ENCODE measurements at regions not wholly inside any gene's neighbourhood (a gene's known extent, or its start where the extent isn't known, plus 50 kb on each side); places are given as distances from the start of the nearest gene placed in this dataset.

DNA sequence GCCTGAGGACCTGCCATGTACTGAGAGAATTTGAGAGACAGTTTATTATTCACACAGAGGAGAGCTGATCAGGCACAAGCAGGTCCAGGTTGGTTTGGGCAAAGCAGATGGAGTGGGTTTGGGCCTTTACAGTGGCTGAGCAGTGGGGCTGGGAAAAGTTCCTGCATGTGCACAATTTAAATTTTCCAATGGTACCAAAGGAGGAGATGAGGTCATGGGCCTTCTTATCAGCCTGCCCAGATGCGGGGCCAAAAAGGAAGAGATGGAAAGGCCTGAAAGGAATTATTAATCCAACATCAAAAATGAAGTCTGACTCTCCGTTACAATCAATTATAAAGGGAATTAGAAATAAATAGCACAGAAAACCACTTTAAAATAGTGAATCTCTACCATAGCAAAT is 367.6 kb downstream of the TMEM135 start:
- H3K4me3 Mint-ChIP-seq: no peak overlapping the region
- intact Hi-C loops (cut with micrococcal nuclease): no loop called here
- no peak overlapping the region for H3K27ac Mint-ChIP-seq
- H3K9me3 Mint-ChIP-seq: peaks cover 2% of the 10 kb centered on the region
- H3K36me3 Mint-ChIP-seq (ENCODE audit: low read depth): no peaks in the 10 kb centered on the region
- peaks cover 2% of the 10 kb centered on the region for H3K27me3 Mint-ChIP-seq (ENCODE audit: low read depth)
- CTCF ChIA-PET: no interaction called here
- H3K4me1 Mint-ChIP-seq (ENCODE audit: low read depth): no peaks in the 10 kb centered on the region
- DNase-seq: no peak

DNA sequence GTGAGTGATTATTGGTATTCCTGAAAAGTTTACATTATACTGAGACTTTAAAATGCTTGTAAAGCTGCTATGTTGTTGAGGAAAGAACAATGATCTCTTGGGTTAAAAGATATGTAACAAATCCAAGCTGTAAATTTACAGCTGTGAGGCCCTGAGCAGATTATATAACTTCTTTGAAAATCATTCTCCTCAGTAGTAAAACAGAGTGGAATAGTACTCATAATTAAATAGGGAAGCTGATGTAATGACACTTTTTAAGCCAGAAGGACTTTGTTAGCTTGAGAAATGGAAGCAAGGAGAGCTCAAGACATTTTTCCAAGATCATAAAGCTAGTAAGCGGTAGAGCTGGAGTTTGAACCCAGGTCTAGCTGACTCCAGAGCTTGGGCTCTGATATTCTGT is 363.9 kb downstream of the TMEM135 start:
- no peak overlapping the region for H3K27ac Mint-ChIP-seq
- DNase-seq: no peak
- intact Hi-C loops (cut with micrococcal nuclease): no loop called here
- CTCF ChIA-PET: interaction anchor here (0.9 to 1.2 kb wide), 2 partner anchors 20 to 21 kb away, joined by 3 to 4 read pairs; no protein-coding TSS in a partner anchor
- H3K4me3 Mint-ChIP-seq: no peak overlapping the region
- H3K36me3 Mint-ChIP-seq (ENCODE audit: low read depth): no peaks in the 10 kb centered on the region
- H3K27me3 Mint-ChIP-seq (ENCODE audit: low read depth): peaks cover 6% of the 10 kb centered on the region
- no peaks in the 10 kb centered on the region for H3K4me1 Mint-ChIP-seq (ENCODE audit: low read depth)
- H3K9me3 Mint-ChIP-seq: peaks cover 2% of the 10 kb centered on the region

DNA sequence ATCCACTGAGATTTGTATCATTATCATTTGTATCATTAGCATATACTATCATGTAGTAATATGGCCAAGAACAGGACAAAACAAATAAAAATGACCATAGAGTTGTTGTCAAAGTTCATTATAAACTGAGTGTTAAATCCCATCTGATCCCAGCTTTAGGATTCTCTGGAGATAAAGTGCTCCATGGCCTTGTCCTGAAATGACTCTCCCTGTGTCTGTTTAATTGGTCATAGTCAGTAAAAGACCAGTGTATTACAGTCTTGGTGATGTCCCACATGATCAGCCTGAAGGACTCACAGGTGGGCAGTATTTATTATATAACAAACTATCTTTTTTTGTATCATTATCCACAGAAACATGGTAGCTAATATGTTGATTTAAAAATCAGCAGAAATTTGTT is 361.6 kb downstream of the TMEM135 start:
- Mint-ChIP-seq H3K27ac (no peak overlapping the region), H3K9me3 (no peaks in the 10 kb centered on the region), H3K4me1 (ENCODE audit: low read depth) (no peaks in the 10 kb centered on the region), H3K27me3 (ENCODE audit: low read depth) (peaks cover 14% of the 10 kb centered on the region), H3K4me3 (no peak overlapping the region), H3K36me3 (ENCODE audit: low read depth) (no peaks in the 10 kb centered on the region)
- CTCF ChIA-PET: no interaction called here
- no peak for DNase-seq
- intact Hi-C loops (cut with micrococcal nuclease): no loop called here

DNA sequence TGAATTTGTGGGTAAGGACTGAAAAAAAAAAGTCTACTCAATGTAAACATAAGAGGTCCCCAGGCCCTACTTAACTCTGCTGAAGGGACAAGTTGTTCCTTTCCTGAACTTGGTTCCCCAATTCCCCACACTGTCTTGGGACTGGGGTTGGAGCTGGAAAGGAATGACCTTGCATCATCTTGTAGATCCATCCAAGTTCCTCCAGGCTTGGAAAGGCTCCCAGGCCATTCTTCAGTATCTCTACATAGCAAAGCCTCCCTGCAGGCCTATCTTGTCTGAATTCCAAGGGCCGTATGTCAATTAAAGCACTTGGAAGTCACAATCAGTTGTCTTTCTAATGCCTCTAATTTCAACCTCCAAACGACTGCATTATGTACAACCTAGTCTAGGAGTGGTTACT is 361.2 kb downstream of the TMEM135 start:
- H3K4me3 Mint-ChIP-seq: no peak overlapping the region
- no peaks in the 10 kb centered on the region for H3K9me3 Mint-ChIP-seq
- H3K4me1 Mint-ChIP-seq (ENCODE audit: low read depth): no peaks in the 10 kb centered on the region
- CTCF ChIA-PET: no interaction called here
- no peak for DNase-seq
- peaks cover 14% of the 10 kb centered on the region for H3K27me3 Mint-ChIP-seq (ENCODE audit: low read depth)
- H3K27ac Mint-ChIP-seq: no peak overlapping the region
- intact Hi-C loops (cut with micrococcal nuclease): no loop called here
- H3K36me3 Mint-ChIP-seq (ENCODE audit: low read depth): no peaks in the 10 kb centered on the region

DNA sequence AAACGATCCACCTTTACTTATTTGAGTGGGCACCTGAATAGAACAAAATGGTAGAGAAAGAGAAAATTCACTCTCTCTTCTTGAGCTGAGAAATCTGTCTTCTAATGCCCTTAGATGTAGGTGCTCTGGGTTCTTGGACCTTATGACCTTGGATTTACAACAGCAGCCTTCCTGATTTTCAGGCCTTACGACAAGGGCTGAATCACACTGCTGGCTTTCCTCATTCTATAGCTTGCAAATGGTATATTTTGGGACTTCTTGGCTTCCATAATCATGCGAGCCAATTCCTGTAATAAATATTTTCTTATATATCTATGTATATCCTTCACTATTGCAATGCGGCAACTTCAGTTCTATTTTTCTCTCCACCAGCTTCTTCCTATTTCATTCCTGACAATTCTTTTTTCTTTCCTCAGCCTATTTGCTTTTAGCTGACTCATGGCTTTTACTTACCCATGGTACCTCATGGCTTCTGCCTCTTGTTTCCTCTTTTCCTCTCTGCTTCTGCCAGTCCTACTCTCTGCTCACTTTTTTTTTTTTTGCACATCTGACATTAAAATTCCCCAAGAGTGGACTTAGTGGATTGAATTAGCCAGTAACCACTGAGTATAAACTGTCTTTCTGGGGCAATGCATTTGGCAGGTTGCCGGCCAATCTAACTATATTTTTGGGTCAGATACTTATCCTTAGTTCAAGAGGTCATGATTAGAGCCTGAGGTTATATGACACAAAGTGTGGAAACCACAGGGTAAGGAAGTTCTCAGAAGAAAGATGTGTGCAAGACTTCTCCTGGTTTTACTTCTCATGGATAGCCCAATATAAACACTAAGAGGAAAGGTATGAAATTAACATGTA is 359.5 kb downstream of the TMEM135 start:
- intact Hi-C loops (cut with micrococcal nuclease): no loop called here
- Mint-ChIP-seq H3K27ac (no peak overlapping the region), H3K27me3 (ENCODE audit: low read depth) (peaks cover 14% of the 10 kb centered on the region), H3K4me1 (ENCODE audit: low read depth) (no peaks in the 10 kb centered on the region), H3K4me3 (no peak overlapping the region), H3K36me3 (ENCODE audit: low read depth) (no peaks in the 10 kb centered on the region), H3K9me3 (no peaks in the 10 kb centered on the region)
- CTCF ChIA-PET: no interaction called here
- DNase-seq: no peak

GRCh38 chr11:87394924-87395323 is 357.2 kb downstream of the TMEM135 start:
- intact Hi-C loops (cut with micrococcal nuclease): no loop called here
- DNase-seq: no peak
- no peak overlapping the region for H3K27ac Mint-ChIP-seq
- CTCF ChIA-PET: no interaction called here
- no peak overlapping the region for H3K4me3 Mint-ChIP-seq
- no peaks in the 10 kb centered on the region for H3K4me1 Mint-ChIP-seq (ENCODE audit: low read depth)
- peaks cover 14% of the 10 kb centered on the region for H3K27me3 Mint-ChIP-seq (ENCODE audit: low read depth)
- no peaks in the 10 kb centered on the region for H3K36me3 Mint-ChIP-seq (ENCODE audit: low read depth)
- no peaks in the 10 kb centered on the region for H3K9me3 Mint-ChIP-seq

DNA sequence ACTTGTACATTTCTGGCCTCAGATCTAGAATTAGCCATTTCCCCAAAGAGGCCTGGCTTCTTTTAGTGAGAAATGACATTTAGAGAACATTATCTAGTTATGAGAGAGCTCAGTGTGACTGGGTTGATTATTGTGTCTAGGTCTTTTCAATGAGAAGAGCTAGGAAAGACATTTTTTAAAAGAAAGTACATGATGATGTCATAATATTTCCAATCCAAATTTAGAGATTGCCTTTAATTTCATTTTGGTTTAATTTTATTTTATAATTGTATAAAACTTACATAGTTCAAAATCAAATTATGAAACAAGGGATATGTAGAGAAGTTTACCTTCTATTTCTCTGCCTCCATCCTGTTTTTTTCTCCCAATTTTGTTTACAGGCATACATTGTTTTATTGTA is 354.9 kb downstream of the TMEM135 start:
- no peak for DNase-seq
- Mint-ChIP-seq H3K4me3 (no peak overlapping the region), H3K27ac (no peak overlapping the region), H3K4me1 (ENCODE audit: low read depth) (no peaks in the 10 kb centered on the region), H3K9me3 (peaks cover 2% of the 10 kb centered on the region), H3K36me3 (ENCODE audit: low read depth) (no peaks in the 10 kb centered on the region), H3K27me3 (ENCODE audit: low read depth) (peaks cover 20% of the 10 kb centered on the region)
- CTCF ChIA-PET: interaction anchor here (1.0 kb wide), 1 partner anchor 14 kb away, joined by 3 read pairs; no protein-coding TSS in a partner anchor
- intact Hi-C loops (cut with micrococcal nuclease): no loop called here

DNA sequence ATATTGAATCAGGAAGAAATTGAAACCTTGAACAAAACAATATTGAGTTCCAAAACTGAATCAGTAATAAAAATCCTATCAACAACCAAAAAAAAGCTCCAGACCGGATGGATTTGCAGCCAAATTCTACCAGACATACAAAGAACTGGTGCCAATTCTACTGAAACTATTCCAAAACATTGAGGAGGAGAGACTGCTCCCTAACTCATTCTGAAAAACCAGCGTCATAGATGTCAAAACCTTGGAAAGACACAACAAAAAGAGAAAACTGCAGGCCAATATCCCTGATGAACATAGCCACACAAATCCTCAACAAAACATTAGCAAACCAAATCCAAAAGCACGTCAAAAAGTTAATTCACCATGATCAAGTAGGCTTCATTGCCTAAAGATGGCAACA is 353.8 kb downstream of the TMEM135 start:
- Mint-ChIP-seq H3K27me3 (ENCODE audit: low read depth) (peaks cover 13% of the 10 kb centered on the region), H3K9me3 (peaks cover 2% of the 10 kb centered on the region), H3K4me1 (ENCODE audit: low read depth) (no peaks in the 10 kb centered on the region), H3K36me3 (ENCODE audit: low read depth) (no peaks in the 10 kb centered on the region), H3K4me3 (no peak overlapping the region), H3K27ac (no peak overlapping the region)
- CTCF ChIA-PET: interaction anchor here (1.1 kb wide), 1 partner anchor 31 kb away, joined by 3 read pairs; no protein-coding TSS in a partner anchor
- DNase-seq: no peak
- intact Hi-C loops (cut with micrococcal nuclease): no loop called here

DNA sequence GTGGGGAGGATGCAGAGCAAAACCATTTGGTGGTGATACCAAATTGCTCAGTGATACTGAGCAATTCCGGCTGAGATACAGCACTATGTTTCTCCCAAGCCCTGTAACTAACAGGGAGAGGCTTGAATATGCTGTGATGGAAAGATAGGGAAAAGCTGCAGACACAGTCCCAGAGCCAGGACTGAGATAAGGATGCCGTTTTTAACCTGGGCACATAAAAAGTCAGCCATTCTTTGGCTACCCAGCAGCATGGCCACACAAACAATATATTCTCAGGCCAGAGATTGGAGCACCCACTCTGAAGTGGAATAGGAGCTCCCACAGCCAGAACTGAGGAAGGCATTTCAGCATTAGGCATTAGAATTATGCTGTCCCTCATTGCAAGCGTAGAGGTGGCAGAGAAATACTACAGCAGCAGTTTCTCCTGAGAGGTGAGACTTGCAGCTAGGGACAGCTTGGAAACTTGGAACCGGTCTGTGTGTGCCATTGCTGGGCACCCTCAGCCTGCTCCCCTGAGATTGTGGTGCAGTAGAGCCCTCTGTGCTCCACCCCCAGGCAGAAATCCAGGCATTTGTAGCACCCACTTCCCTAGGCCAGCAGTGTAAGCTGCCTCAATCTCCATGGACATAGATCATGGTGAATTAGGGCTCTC is 346.5 kb downstream of the TMEM135 start:
- H3K36me3 Mint-ChIP-seq (ENCODE audit: low read depth): no peaks in the 10 kb centered on the region
- H3K4me1 Mint-ChIP-seq (ENCODE audit: low read depth): no peaks in the 10 kb centered on the region
- no peak overlapping the region for H3K4me3 Mint-ChIP-seq
- intact Hi-C loops (cut with micrococcal nuclease): no loop called here
- H3K27me3 Mint-ChIP-seq (ENCODE audit: low read depth): peaks cover 18% of the 10 kb centered on the region
- CTCF ChIA-PET: interaction anchor here (1.0 kb wide), 1 partner anchor 33 kb away, joined by 3 read pairs; no protein-coding TSS in a partner anchor
- peaks cover 14% of the 10 kb centered on the region for H3K9me3 Mint-ChIP-seq
- no peak overlapping the region for H3K27ac Mint-ChIP-seq
- no peak for DNase-seq

- Mint-ChIP-seq H3K27ac (no peak overlapping the region), H3K27me3 (ENCODE audit: low read depth) (peaks cover 9% of the 10 kb centered on the region), H3K9me3 (no peaks in the 10 kb centered on the region), H3K36me3 (ENCODE audit: low read depth) (no peaks in the 10 kb centered on the region), H3K4me1 (ENCODE audit: low read depth) (no peaks in the 10 kb centered on the region), H3K4me3 (no peak overlapping the region)
- CTCF ChIA-PET: no interaction called here
- intact Hi-C loops (cut with micrococcal nuclease): no loop called here
- no peak for DNase-seq
These were observed 336.5 kb downstream of the TMEM135 start for GRCh38 chr11:87374038-87374807.
